ENCODE measurements at regions not wholly inside any gene's neighbourhood (a gene's known extent, or its start where the extent isn't known, plus 50 kb on each side); places are given as distances from the start of the nearest gene placed in this dataset.

GRCh38 chr1:184299406-184299790 lies 87.4 kb upstream of the C1orf21 start:
- TF ChIP-seq ZNF561 (tag by site-specific recombination; IDR thresholded peaks at IDR 0.05; ENCODE audit: borderline replicate concordance) (no peak), PRDM10 (tag by site-specific recombination; IDR thresholded peaks at IDR 0.05) (no peak), CTCF (tag by site-specific recombination; IDR thresholded peaks at IDR 0.05) (no peak), TSHZ1 (tag by site-specific recombination; IDR thresholded peaks at IDR 0.05; ENCODE audit: borderline replicate concordance) (no peak), ZFP41 (tag by site-specific recombination; IDR thresholded peaks at IDR 0.05; ENCODE audit: borderline replicate concordance) (no peak)
